GM23338 (cell line): ENCODE measurements at regions not wholly inside any gene's neighbourhood (a gene's known extent, or its start where the extent isn't known, plus 50 kb on each side); places are given as distances from the start of the nearest gene placed in this dataset.

ENCODE experiments used
- ATAC-seq: fragments of 200-7000 bp; cut with Tn5 transposase; 3 replicates; pipeline ENCODE4 v1.9.1; 2020
- DNase-seq: peaks from one replicate; pipeline ENCODE4 v3.0.0-alpha.2; 2015; ENCODE audit warnings: low spot score
- H2AFZ ChIP-seq: fragments of 200-600 bp; sonication (generic); 2 replicates; pipeline ENCODE4 v1.8.0; 2016; ENCODE audit warnings: antibody characterized with exemption, mild to moderate bottlenecking, moderate library complexity
- H3F3A ChIP-seq: fragments of 200-600 bp; sonication (generic); replicated peaks from 2 replicates; pipeline ENCODE4 v1.8.0; 2017; ENCODE audit warnings: antibody characterized with exemption, mixed run types, low read depth
- H3K27ac ChIP-seq: fragments of 200-600 bp; sonication (generic); 2 replicates; pipeline ENCODE4 v1.6.1; 2016; ENCODE audit warnings: low read depth
- H3K27me3 ChIP-seq: fragments of 200-600 bp; sonication (generic); 2 replicates; pipeline ENCODE4 v1.8.0; 2016; ENCODE audit warnings: mild to moderate bottlenecking, mixed run types, moderate library complexity; ENCODE audit not compliant: insufficient read depth
- H3K36me3 ChIP-seq: fragments of 200-600 bp; sonication (generic); 2 replicates; pipeline ENCODE4 v1.8.0; 2016; ENCODE audit warnings: mild to moderate bottlenecking; ENCODE audit not compliant: insufficient read depth
- H3K4me1 ChIP-seq: fragments of 200-600 bp; sonication (generic); 2 replicates; pipeline ENCODE4 v1.8.0; 2016; ENCODE audit warnings: mild to moderate bottlenecking, moderate library complexity; ENCODE audit not compliant: insufficient read depth
- H3K4me2 ChIP-seq: fragments of 200-600 bp; sonication (generic); 2 replicates; pipeline ENCODE4 v1.7.1; 2017; ENCODE audit warnings: mixed run types
- H3K4me3 ChIP-seq: fragments of 200-600 bp; sonication (generic); 2 replicates; pipeline ENCODE4 v1.6.1; 2016; ENCODE audit warnings: mixed run types
- H3K79me2 ChIP-seq: fragments of 200-600 bp; sonication (generic); replicated peaks from 2 replicates; pipeline ENCODE4 v1.8.0; 2017; ENCODE audit warnings: mild to moderate bottlenecking; ENCODE audit not compliant: insufficient read depth
- H3K9me2 ChIP-seq: fragments of 200-600 bp; sonication (generic); 2 replicates; pipeline ENCODE4 v1.8.0; 2017; ENCODE audit not compliant: insufficient read depth
- H4K20me1 ChIP-seq: fragments of 200-600 bp; sonication (generic); replicated peaks from 2 replicates; pipeline ENCODE4 v1.8.0; 2017; ENCODE audit warnings: mild to moderate bottlenecking; ENCODE audit not compliant: insufficient read depth
- H3K27ac Mint-ChIP-seq: 2 replicates; pipeline ENCODE4 v1.8.0; 2020; ENCODE audit warnings: inconsistent platforms, mild to moderate bottlenecking, moderate library complexity, mixed read lengths
- H3K27me3 Mint-ChIP-seq: 3 replicates; pipeline ENCODE4 v1.8.0; 2022; ENCODE audit warnings: low read depth, mild to moderate bottlenecking, moderate library complexity, mixed read lengths, inconsistent platforms; ENCODE audit not compliant: insufficient read depth, poor library complexity
- H3K36me3 Mint-ChIP-seq: 3 replicates; pipeline ENCODE4 v1.8.0; 2021; ENCODE audit warnings: low read depth, mild to moderate bottlenecking, inconsistent platforms, moderate library complexity, mixed read lengths
- H3K4me1 Mint-ChIP-seq: 3 replicates; pipeline ENCODE4 v1.8.0; 2020; ENCODE audit warnings: mild to moderate bottlenecking, inconsistent platforms, mixed read lengths
- H3K4me3 Mint-ChIP-seq: 3 replicates; pipeline ENCODE4 v1.8.0; 2021; ENCODE audit warnings: moderate library complexity, mild to moderate bottlenecking, inconsistent platforms, mixed read lengths
- H3K9me3 Mint-ChIP-seq: 3 replicates; pipeline ENCODE4 v1.8.0; 2020; ENCODE audit warnings: moderate library complexity, mild to moderate bottlenecking, inconsistent platforms, mixed read lengths
- CREB1 ChIP-seq: fragments of 250-450 bp; sonication (Bioruptor Pico); IDR thresholded peaks from 2 replicates; pipeline ENCODE4 v1.5.0; 2020; ENCODE audit warnings: low read depth, mild to moderate bottlenecking, moderate library complexity
- CTCF ChIP-seq, 2 experiments: fragments of 200-600 bp in 1 of 2; sonication (generic) in 1 of 2; conservative IDR thresholded peaks; 2 replicates each; pipeline versions ENCODE4 v1.5.1 to v1.6.1; 2016 to 2017; ENCODE audit warnings: antibody characterized with exemption in 2 of 2, low read depth in 2 of 2, mild to moderate bottlenecking in 2 of 2, moderate library complexity in 1 of 2
- ETS1 ChIP-seq: IDR thresholded peaks from 2 replicates; pipeline ENCODE4 v1.6.1; 2016; ENCODE audit warnings: antibody characterized with exemption
- JUNB ChIP-seq: IDR thresholded peaks from one replicate; pipeline ENCODE4 v1.6.1; 2016; ENCODE audit warnings: antibody characterized with exemption; ENCODE audit not compliant: unreplicated experiment
- STAT1 ChIP-seq: IDR thresholded peaks from one replicate; pipeline ENCODE4 v1.6.1; 2016; ENCODE audit warnings: antibody characterized with exemption; ENCODE audit not compliant: unreplicated experiment
- TF ChIP-seq, protein P1 (sequence below): fragments of 250-450 bp; sonication (Bioruptor Pico); IDR thresholded peaks from 2 replicates; pipeline ENCODE4 v1.5.0; 2020; ENCODE audit warnings: mild to moderate bottlenecking, moderate library complexity

- Histone ChIP-seq H4K20me1 (no peaks in the 10 kb centered on the region), H3K4me3 (no peak overlapping the region), H3K9me2 (no peaks in the 10 kb centered on the region; the same call in 1 of the 2 replicates), H3F3A (no peaks in the 10 kb centered on the region), H3K27me3 (no peaks in the 10 kb centered on the region), H2AFZ (no peak overlapping the region), H3K79me2 (no peaks in the 10 kb centered on the region), H3K27ac (no peak overlapping the region), H3K36me3 (no peaks in the 10 kb centered on the region), H3K4me2 (no peak overlapping the region), H3K4me1 (no peaks in the 10 kb centered on the region)
- peak; percentile 91 for ATAC-seq
- Mint-ChIP-seq H3K9me3 (peaks cover 1% of the 10 kb centered on the region), H3K4me1 (peaks cover 2% of the 10 kb centered on the region; the same call in 2 of the 3 replicates), H3K27ac (no peak overlapping the region), H3K4me3 (no peak overlapping the region), H3K36me3 (no peaks in the 10 kb centered on the region), H3K27me3 (no peaks in the 10 kb centered on the region)
- TF ChIP-seq, protein P1, sequence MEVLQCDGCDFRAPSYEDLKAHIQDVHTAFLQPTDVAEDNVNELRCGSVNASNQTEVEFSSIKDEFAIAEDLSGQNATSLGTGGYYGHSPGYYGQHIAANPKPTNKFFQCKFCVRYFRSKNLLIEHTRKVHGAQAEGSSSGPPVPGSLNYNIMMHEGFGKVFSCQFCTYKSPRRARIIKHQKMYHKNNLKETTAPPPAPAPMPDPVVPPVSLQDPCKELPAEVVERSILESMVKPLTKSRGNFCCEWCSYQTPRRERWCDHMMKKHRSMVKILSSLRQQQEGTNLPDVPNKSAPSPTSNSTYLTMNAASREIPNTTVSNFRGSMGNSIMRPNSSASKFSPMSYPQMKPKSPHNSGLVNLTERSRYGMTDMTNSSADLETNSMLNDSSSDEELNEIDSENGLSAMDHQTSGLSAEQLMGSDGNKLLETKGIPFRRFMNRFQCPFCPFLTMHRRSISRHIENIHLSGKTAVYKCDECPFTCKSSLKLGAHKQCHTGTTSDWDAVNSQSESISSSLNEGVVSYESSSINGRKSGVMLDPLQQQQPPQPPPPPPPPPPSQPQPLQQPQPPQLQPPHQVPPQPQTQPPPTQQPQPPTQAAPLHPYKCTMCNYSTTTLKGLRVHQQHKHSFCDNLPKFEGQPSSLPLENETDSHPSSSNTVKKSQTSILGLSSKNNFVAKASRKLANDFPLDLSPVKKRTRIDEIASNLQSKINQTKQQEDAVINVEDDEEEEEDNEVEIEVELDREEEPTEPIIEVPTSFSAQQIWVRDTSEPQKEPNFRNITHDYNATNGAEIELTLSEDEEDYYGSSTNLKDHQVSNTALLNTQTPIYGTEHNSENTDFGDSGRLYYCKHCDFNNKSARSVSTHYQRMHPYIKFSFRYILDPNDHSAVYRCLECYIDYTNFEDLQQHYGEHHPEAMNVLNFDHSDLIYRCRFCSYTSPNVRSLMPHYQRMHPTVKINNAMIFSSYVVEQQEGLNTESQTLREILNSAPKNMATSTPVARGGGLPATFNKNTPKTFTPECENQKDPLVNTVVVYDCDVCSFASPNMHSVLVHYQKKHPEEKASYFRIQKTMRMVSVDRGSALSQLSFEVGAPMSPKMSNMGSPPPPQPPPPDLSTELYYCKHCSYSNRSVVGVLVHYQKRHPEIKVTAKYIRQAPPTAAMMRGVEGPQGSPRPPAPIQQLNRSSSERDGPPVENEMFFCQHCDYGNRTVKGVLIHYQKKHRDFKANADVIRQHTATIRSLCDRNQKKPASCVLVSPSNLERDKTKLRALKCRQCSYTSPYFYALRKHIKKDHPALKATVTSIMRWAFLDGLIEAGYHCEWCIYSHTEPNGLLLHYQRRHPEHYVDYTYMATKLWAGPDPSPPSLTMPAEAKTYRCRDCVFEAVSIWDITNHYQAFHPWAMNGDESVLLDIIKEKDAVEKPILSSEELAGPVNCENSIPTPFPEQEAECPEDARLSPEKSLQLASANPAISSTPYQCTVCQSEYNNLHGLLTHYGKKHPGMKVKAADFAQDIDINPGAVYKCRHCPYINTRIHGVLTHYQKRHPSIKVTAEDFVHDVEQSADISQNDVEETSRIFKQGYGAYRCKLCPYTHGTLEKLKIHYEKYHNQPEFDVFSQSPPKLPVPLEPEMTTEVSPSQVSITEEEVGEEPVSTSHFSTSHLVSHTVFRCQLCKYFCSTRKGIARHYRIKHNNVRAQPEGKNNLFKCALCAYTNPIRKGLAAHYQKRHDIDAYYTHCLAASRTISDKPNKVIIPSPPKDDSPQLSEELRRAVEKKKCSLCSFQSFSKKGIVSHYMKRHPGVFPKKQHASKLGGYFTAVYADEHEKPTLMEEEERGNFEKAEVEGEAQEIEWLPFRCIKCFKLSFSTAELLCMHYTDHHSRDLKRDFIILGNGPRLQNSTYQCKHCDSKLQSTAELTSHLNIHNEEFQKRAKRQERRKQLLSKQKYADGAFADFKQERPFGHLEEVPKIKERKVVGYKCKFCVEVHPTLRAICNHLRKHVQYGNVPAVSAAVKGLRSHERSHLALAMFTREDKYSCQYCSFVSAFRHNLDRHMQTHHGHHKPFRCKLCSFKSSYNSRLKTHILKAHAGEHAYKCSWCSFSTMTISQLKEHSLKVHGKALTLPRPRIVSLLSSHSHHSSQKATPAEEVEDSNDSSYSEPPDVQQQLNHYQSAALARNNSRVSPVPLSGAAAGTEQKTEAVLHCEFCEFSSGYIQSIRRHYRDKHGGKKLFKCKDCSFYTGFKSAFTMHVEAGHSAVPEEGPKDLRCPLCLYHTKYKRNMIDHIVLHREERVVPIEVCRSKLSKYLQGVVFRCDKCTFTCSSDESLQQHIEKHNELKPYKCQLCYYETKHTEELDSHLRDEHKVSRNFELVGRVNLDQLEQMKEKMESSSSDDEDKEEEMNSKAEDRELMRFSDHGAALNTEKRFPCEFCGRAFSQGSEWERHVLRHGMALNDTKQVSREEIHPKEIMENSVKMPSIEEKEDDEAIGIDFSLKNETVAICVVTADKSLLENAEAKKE (CRISPR knock-in tag) = no peak
- no peak for TF ChIP-seq CTCF (conservative IDR thresholded peaks at IDR 0.05; ENCODE audit: low read depth in 2 of 2)
- TF ChIP-seq ETS1 = no peak
- TF ChIP-seq JUNB = no peak
- TF ChIP-seq STAT1 = no peak
- no peak for TF ChIP-seq CREB1 (CRISPR knock-in tag)
- DNase-seq = peak; percentile 52
Measured at GRCh38 chr10:132477398-132478340, 59.9 kb upstream of the INPP5A start.
